HEK293T (cell line): ENCODE measurements at regions not wholly inside any gene's neighbourhood (a gene's known extent, or its start where the extent isn't known, plus 50 kb on each side); places are given as distances from the start of the nearest gene placed in this dataset.

Experiments
- ARNT ChIP-seq: fragments of 450-650 bp; IDR thresholded peaks from 2 replicates; pipeline ENCODE4 v1.6.1; 2017; ENCODE audit warnings: mild to moderate bottlenecking
- FOXA1 ChIP-seq: fragments of 450-650 bp; IDR thresholded peaks from 2 replicates; pipeline ENCODE4 v1.6.1; 2016; ENCODE audit warnings: mild to moderate bottlenecking
- FOXM1 ChIP-seq: fragments of 450-650 bp; IDR thresholded peaks from 2 replicates; pipeline ENCODE4 v1.6.1; 2017; ENCODE audit warnings: mild to moderate bottlenecking, borderline replicate concordance
- NFRKB ChIP-seq: fragments of 450-650 bp; IDR thresholded peaks from 2 replicates; pipeline ENCODE4 v1.6.1; 2016; ENCODE audit warnings: mild to moderate bottlenecking, moderate library complexity
- PKNOX1 ChIP-seq: fragments of 450-650 bp; IDR thresholded peaks from 2 replicates; pipeline ENCODE4 v1.6.1; 2016
- TARDBP ChIP-seq: fragments of 450-650 bp; IDR thresholded peaks from 2 replicates; pipeline ENCODE4 v1.6.1; 2016
- ZNF384 ChIP-seq: fragments of 450-650 bp; IDR thresholded peaks from 2 replicates; pipeline ENCODE4 v1.6.1; 2016

DNA sequence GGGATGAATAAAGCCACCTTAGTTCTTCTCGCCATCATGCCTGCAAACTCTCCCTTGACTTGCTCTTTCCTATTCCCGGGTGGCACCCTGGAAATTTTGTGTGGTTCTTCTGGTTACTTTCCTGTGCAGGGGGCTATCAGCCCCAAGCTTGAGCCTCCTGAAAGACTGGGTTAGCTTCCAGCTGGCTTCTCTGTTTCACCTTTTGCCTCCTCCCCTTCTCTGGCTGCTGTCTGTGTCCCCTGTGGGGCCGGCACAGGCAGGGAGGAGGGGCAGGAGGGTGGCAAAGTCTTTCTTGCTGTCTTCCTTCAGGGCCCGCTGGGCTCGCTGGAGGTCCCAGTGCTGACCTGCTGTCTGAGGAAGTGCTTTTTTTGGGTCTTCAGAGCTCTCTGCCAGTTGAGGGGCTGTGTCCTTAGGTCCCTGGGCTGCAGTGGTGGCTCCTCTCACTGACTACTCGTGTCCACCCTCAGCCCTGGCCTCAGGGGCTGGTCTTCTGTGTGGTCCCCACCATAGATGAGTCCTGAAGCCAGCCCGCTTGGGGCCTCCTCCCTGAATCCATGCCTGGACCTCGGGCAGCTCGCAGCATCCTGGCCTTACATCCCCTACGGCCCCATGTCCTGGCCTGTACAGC, 196.5 kb downstream of the KLF13 start:
- TF ChIP-seq TARDBP (no peak), NFRKB (no peak), FOXA1 (no peak), ZNF384 (no peak), PKNOX1 (no peak), FOXM1 (no peak), ARNT (no peak)
